Sigmoid colon (tissue), 3 donors: ENCODE measurements at regions not wholly inside any gene's neighbourhood (a gene's known extent, or its start where the extent isn't known, plus 50 kb on each side); places are given as distances from the start of the nearest gene placed in this dataset.

Source experiments
- POLR2A ChIP-seq, 2 donors: fragments of 450-650 bp; IDR thresholded peaks; one replicate each; pipeline ENCODE4 v1.6.1; 2016; ENCODE audit warnings: antibody characterized with exemption in 2 of 2, mild to moderate bottlenecking in 2 of 2, moderate library complexity in 2 of 2
- TF ChIP-seq, protein P1 (sequence below), 4 experiments: fragments of 450-650 bp in 3 of 4; fragments of 200-600 bp in 1 of 4; IDR thresholded peaks; one replicate each; pipeline ENCODE4 v1.5.1; 2016 to 2019; ENCODE audit warnings: antibody characterized with exemption in 4 of 4, mild to moderate bottlenecking in 3 of 4, moderate library complexity in 2 of 4

DNA sequence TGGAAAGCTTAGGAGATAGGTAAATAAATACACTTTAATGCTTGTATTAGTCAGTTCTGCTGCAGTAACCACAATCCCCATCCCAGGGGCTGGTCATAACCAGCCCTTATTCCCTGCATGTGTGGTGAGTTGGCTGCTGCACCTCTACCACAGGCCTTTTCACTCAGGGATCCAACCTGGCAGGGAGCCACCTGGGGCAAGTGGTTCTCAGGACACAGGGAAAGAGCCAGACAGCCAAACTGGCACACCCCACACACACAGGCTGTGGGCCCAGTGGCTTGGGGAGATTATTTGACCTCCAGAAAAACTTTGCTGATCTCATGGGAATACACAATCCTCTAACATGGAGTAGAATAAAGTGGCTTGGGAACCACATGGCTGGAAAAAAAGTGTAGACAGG lies 400.0 kb upstream of the RNF32 start:
- TF ChIP-seq, protein P1, sequence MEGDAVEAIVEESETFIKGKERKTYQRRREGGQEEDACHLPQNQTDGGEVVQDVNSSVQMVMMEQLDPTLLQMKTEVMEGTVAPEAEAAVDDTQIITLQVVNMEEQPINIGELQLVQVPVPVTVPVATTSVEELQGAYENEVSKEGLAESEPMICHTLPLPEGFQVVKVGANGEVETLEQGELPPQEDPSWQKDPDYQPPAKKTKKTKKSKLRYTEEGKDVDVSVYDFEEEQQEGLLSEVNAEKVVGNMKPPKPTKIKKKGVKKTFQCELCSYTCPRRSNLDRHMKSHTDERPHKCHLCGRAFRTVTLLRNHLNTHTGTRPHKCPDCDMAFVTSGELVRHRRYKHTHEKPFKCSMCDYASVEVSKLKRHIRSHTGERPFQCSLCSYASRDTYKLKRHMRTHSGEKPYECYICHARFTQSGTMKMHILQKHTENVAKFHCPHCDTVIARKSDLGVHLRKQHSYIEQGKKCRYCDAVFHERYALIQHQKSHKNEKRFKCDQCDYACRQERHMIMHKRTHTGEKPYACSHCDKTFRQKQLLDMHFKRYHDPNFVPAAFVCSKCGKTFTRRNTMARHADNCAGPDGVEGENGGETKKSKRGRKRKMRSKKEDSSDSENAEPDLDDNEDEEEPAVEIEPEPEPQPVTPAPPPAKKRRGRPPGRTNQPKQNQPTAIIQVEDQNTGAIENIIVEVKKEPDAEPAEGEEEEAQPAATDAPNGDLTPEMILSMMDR (IDR thresholded peaks at IDR 0.05) = no peak
- no peak for TF ChIP-seq POLR2A (IDR thresholded peaks at IDR 0.05)
